Lower leg skin (tissue), 3 donors: ENCODE measurements at regions not wholly inside any gene's neighbourhood (a gene's known extent, or its start where the extent isn't known, plus 50 kb on each side); places are given as distances from the start of the nearest gene placed in this dataset.

ENCODE experiments used
- CTCF ChIP-seq, 3 donors: fragments of 450-650 bp; IDR thresholded peaks; one replicate each; pipeline ENCODE4 v1.5.1; 2016; ENCODE audit warnings: antibody characterized with exemption in 3 of 3, mild to moderate bottlenecking in 3 of 3, moderate library complexity in 2 of 3
- POLR2A ChIP-seq, 2 donors: fragments of 450-650 bp; IDR thresholded peaks; one replicate each; pipeline ENCODE4 v1.6.1; 2016 to 2017; ENCODE audit warnings: antibody characterized with exemption in 2 of 2, mild to moderate bottlenecking in 1 of 2, moderate library complexity in 1 of 2

GRCh38 chr1:195580988-195581387, 1027.3 kb downstream of the KCNT2 start:
- no peak for TF ChIP-seq CTCF (IDR thresholded peaks at IDR 0.05)
- no peak for TF ChIP-seq POLR2A (IDR thresholded peaks at IDR 0.05)
